Hepatocyte (in vitro differentiated cells): ENCODE measurements at regions not wholly inside any gene's neighbourhood (a gene's known extent, or its start where the extent isn't known, plus 50 kb on each side); places are given as distances from the start of the nearest gene placed in this dataset.

ENCODE experiments used
- DNase-seq: peaks from one replicate; pipeline ENCODE4 v3.0.0-alpha.2; 2016; ENCODE audit warnings: low spot score
- H2AFZ ChIP-seq: fragments of 200-600 bp; sonication (generic); 2 replicates; pipeline ENCODE4 v1.6.0; 2016; ENCODE audit warnings: antibody characterized with exemption, mild to moderate bottlenecking
- H3K27ac ChIP-seq: fragments of 200-600 bp; sonication (generic); 2 replicates; pipeline ENCODE4 v1.5.1; 2016; ENCODE audit warnings: mild to moderate bottlenecking
- H3K27me3 ChIP-seq: fragments of 200-600 bp; sonication (generic); 2 replicates; pipeline ENCODE4 v1.6.1; 2016
- H3K36me3 ChIP-seq: fragments of 200-600 bp; sonication (generic); replicated peaks from 2 replicates; pipeline ENCODE4 v1.5.1; 2016; ENCODE audit warnings: low read depth; ENCODE audit not compliant: insufficient read depth
- H3K4me1 ChIP-seq: fragments of 200-600 bp; sonication (generic); 2 replicates; pipeline ENCODE4 v1.5.1; 2016; ENCODE audit warnings: mild to moderate bottlenecking, moderate library complexity; ENCODE audit not compliant: insufficient read depth
- H3K4me2 ChIP-seq: fragments of 200-600 bp; sonication (generic); 2 replicates; pipeline ENCODE4 v1.6.0; 2016
- H3K4me3 ChIP-seq: fragments of 200-600 bp; sonication (generic); 2 replicates; pipeline ENCODE4 v1.5.1; 2016; ENCODE audit warnings: mild to moderate bottlenecking
- H3K79me2 ChIP-seq: fragments of 200-600 bp; sonication (generic); 2 replicates; pipeline ENCODE4 v1.6.0; 2017; ENCODE audit warnings: mild to moderate bottlenecking
- H3K9me2 ChIP-seq: fragments of 200-600 bp; sonication (generic); replicated peaks from 2 replicates; pipeline ENCODE4 v1.6.0; 2017; ENCODE audit warnings: mild to moderate bottlenecking; ENCODE audit not compliant: insufficient read depth
- H3K9me3 ChIP-seq: fragments of 200-600 bp; sonication (generic); 2 replicates; pipeline ENCODE4 v1.5.1; 2016; ENCODE audit warnings: low read depth, mild to moderate bottlenecking
- H4K20me1 ChIP-seq: fragments of 200-600 bp; sonication (generic); 2 replicates; pipeline ENCODE4 v1.6.0; 2016; ENCODE audit warnings: mild to moderate bottlenecking; ENCODE audit not compliant: insufficient read depth, poor library complexity, severe bottlenecking
- EZH2 ChIP-seq: fragments of 200-600 bp; sonication (generic); IDR thresholded peaks from 2 replicates; pipeline ENCODE4 v1.6.1; 2016; ENCODE audit warnings: antibody characterized with exemption, mild to moderate bottlenecking, borderline replicate concordance
- EZH2phosphoT487 ChIP-seq: fragments of 200-600 bp; sonication (generic); IDR thresholded peaks from one replicate; pipeline ENCODE4 v1.6.1; 2018; ENCODE audit warnings: antibody characterized with exemption, mild to moderate bottlenecking, low read depth, moderate library complexity; ENCODE audit not compliant: unreplicated experiment, severe bottlenecking
- WGBS: methylation state at CpG from one replicate; pipeline ENCODE4 v1.1.6; 2016; ENCODE audit warnings: low lambda C conversion rate; ENCODE audit errors: missing lambda C conversion rate; 5-methylcytosine and 5-hydroxymethylcytosine counted together
- TF ChIP-seq, protein P1 (sequence below): fragments of 200-600 bp; sonication (generic); IDR thresholded peaks from 2 replicates; pipeline ENCODE4 v1.5.1; 2016; ENCODE audit warnings: antibody characterized with exemption, mild to moderate bottlenecking; ENCODE audit not compliant: poor library complexity

DNA sequence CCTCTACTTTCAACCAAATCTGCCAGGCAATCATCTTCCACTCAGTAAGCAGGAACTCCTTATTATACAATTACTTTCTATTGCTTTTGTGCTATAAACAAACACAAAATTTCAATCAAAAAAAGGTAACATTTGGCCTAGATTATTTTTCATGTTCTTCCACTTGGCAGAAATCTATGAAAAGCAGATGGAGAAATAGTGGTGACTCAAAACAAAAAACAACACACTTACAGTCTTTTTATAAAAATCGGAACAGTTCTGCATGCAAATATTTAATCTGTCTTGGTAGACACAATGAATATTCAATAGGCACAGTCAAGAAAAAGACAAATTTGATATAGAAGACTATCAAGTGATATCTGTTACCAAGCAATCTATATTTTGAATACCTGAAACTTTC, 376.8 kb downstream of the RPS29 start:
- Histone ChIP-seq H3K36me3 (no peaks in the 10 kb centered on the region), H3K79me2 (no peaks in the 10 kb centered on the region), H2AFZ (no peak overlapping the region), H3K9me2 (no peaks in the 10 kb centered on the region), H4K20me1 (no peaks in the 10 kb centered on the region), H3K9me3 (no peaks in the 10 kb centered on the region), H3K4me1 (no peaks in the 10 kb centered on the region), H3K27me3 (no peaks in the 10 kb centered on the region), H3K4me2 (no peak overlapping the region), H3K27ac (no peak overlapping the region), H3K4me3 (no peak overlapping the region)
- WGBS = 91% methylated on average over 1 of the region's 1 CpG
- DNase-seq = no peak
- TF ChIP-seq, protein P1, sequence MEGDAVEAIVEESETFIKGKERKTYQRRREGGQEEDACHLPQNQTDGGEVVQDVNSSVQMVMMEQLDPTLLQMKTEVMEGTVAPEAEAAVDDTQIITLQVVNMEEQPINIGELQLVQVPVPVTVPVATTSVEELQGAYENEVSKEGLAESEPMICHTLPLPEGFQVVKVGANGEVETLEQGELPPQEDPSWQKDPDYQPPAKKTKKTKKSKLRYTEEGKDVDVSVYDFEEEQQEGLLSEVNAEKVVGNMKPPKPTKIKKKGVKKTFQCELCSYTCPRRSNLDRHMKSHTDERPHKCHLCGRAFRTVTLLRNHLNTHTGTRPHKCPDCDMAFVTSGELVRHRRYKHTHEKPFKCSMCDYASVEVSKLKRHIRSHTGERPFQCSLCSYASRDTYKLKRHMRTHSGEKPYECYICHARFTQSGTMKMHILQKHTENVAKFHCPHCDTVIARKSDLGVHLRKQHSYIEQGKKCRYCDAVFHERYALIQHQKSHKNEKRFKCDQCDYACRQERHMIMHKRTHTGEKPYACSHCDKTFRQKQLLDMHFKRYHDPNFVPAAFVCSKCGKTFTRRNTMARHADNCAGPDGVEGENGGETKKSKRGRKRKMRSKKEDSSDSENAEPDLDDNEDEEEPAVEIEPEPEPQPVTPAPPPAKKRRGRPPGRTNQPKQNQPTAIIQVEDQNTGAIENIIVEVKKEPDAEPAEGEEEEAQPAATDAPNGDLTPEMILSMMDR = no peak
- no peak for TF ChIP-seq EZH2phosphoT487

DNA sequence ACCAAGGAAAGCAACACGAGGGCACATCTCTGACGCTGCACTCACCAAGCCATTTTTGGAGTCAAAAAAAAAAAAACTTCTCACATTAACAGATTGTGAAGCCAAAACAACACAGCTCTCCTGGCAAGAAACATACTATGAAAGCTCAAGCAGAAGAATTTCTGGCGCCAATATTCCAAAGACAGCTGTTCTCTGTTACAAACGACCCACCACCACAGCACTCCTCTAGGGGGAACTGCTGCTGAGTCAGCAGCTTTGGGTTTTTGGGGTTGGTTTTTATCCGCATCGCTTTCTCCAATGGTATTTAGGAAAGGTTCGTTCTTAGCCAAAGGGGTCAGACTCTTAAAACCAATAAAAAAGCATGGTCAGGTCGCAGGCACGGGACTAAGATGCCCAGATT, 379.4 kb downstream of the RPS29 start:
- Histone ChIP-seq H3K4me2 (no peak overlapping the region), H3K9me2 (no peaks in the 10 kb centered on the region), H3K27ac (no peak overlapping the region), H3K9me3 (no peaks in the 10 kb centered on the region), H4K20me1 (no peaks in the 10 kb centered on the region), H3K36me3 (no peaks in the 10 kb centered on the region), H3K4me3 (no peak overlapping the region), H3K79me2 (no peaks in the 10 kb centered on the region), H3K4me1 (no peaks in the 10 kb centered on the region), H2AFZ (no peak overlapping the region), H3K27me3 (no peaks in the 10 kb centered on the region)
- WGBS = 86% methylated on average over 9 of the region's 9 CpGs
- TF ChIP-seq EZH2 (no peak), EZH2phosphoT487 (no peak)
- TF ChIP-seq, protein P1 = no peak
- no peak for DNase-seq

DNA sequence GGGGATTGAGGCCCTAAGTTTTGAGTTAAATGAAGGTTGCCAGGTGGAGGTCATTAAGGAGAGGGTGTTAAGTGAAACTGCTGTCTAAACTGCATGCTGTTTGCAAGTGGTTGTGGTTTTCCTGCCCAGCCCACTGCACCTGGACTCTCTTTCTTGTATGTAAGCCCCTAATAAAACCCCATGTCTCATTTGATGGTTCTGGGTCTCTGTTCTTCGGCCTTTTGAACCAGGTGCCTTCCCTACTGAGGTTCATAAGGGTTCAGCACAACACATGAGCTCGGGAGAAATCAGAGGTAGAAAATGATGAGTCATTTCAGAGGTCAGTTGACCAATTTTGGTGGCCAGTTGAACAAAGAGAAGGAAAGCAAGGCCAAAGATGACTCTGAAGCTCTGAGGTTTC, 382.5 kb downstream of the RPS29 start:
- no peak for TF ChIP-seq EZH2
- no peak for TF ChIP-seq EZH2phosphoT487
- TF ChIP-seq, protein P1 = no peak
- Histone ChIP-seq H3K9me2 (no peaks in the 10 kb centered on the region), H3K36me3 (no peaks in the 10 kb centered on the region), H4K20me1 (no peaks in the 10 kb centered on the region), H3K4me3 (no peak overlapping the region), H3K27me3 (no peaks in the 10 kb centered on the region), H2AFZ (no peak overlapping the region), H3K9me3 (no peaks in the 10 kb centered on the region), H3K27ac (no peak overlapping the region), H3K4me2 (no peak overlapping the region), H3K4me1 (no peaks in the 10 kb centered on the region), H3K79me2 (no peaks in the 10 kb centered on the region)
- WGBS = 75% methylated on average over 2 of the region's 2 CpGs
- no peak for DNase-seq

DNA sequence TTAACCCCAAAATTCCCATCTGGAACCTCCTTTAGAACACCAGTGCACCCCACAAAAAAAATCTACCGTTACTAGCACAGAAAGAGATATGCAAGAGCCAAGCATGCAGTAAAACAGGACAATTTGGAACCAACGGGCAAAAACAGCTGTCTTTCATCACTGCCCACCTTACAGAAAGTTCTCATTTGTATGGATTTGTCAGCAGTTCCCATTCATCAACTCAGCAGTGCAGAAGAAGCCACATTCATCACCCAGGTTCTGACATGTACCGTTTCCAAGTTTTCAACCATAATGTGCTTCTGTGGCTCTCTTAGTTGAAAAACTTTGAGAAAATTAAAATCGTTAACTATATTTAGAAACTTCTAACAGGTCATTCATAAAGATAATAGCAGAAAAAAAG, 387.0 kb downstream of the RPS29 start:
- no peaks in the 10 kb centered on the region for H3K4me1 ChIP-seq
- 52% methylated on average over 4 of the region's 4 CpGs for WGBS
- no peak overlapping the region for H3K4me3 ChIP-seq
- H3K9me3 ChIP-seq = no peaks in the 10 kb centered on the region
- H2AFZ ChIP-seq = no peak overlapping the region
- no peaks in the 10 kb centered on the region for H4K20me1 ChIP-seq
- no peak overlapping the region for H3K4me2 ChIP-seq
- no peak overlapping the region for H3K27ac ChIP-seq
- TF ChIP-seq EZH2phosphoT487 = no peak
- TF ChIP-seq EZH2 = no peak
- TF ChIP-seq, protein P1 = no peak
- no peaks in the 10 kb centered on the region for H3K36me3 ChIP-seq
- no peak for DNase-seq
- no peaks in the 10 kb centered on the region for H3K9me2 ChIP-seq
- H3K79me2 ChIP-seq = no peaks in the 10 kb centered on the region
- H3K27me3 ChIP-seq = no peaks in the 10 kb centered on the region
